ENCODE measurements at regions not wholly inside any gene's neighbourhood (a gene's known extent, or its start where the extent isn't known, plus 50 kb on each side); places are given as distances from the start of the nearest gene placed in this dataset.
"Not testable (repeated sequence)": the region's sequence is repeated elsewhere in the genome, so short reads cannot be mapped to it uniquely, and the experiment has no call there.

- no peak for DNase-seq (ENCODE audit: low spot score)
Measured at GRCh38 chr3:115388811-115389210, 234.5 kb upstream of the GAP43 start.

DNA sequence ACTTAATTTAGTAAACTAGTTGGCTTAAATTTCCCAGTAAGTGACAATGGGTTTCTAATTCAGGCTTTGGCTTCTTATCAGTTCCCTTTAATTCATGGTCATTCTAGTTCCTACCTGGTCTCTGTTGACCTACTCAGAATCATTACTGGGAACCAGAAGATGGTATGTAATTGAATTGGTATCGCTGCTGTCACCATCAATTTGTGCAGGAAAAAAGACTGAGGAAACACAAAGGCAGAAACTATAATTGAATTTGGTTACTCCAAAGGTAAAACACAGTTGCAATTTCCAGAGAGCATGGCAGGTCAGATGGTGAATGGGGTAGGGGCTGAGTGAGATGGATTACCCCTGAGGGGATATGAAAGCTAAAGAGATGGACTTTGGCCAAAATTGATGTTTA lies 226.5 kb upstream of the GAP43 start:
- no peak for DNase-seq (ENCODE audit: low spot score)

DNA sequence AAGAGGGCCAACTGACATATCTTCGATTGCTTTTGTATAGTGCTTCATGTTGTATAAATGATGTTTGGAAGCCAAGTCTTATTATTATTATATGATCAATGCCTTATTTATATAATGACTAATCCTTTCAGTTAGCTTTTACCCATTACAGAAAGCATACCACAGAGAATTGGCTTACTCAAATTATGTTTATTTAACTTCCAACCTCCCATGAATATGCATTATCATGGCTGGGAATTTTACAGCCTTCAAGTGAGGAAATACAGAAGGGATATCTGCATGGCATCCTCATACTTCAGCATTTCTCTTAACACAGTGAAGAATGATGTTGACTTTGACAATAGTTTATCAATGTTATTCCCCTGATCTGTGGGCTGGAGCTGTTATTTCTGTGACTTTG lies 225.9 kb upstream of the GAP43 start:
- no peak for DNase-seq (ENCODE audit: low spot score)

DNA sequence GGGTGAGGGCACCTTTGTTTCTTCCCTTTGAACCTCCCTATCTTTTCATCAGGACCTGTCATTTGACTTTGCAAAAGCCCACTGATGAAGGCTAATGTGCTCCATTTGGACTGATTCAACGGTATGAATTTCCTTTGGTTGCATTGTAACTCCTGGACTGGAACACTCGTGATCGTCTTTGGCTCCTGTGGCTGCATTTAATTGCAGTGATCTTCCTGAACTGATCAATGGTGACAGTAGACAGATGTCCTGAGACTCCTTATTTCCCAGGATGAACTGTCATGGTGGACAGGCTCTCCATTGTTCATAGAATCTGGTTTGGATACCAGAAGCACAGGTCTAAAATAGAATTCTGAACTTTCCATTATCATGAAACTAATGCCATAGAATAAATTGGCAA lies 224.8 kb upstream of the GAP43 start:
- DNase-seq (ENCODE audit: low spot score), result no peak

- no peak for DNase-seq (ENCODE audit: low spot score)
Measured at GRCh38 chr3:115399750-115400149, 223.6 kb upstream of the GAP43 start.

DNA sequence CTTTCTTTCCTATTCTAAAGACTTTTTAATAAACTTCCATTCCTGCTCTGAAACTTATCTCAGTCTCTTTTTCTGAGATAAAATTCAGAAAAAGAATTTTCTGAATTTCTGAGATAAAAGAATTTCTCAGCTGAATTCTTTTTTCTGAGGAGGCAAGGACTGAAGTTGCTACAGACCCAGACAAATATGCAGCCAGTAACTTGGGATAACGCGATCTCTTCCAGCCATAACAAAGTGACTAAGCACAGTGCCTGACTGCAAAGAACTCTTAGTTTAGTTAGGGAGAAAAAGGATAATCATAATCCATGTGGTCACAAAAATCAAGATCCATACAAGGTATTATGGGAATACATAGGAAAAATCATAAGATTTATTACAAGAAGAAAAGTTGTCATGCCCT lies 222.0 kb upstream of the GAP43 start:
- DNase-seq (ENCODE audit: low spot score), result peak; percentile 62

GRCh38 chr3:115401851-115402501 lies 221.3 kb upstream of the GAP43 start:
- peak; percentile 72 for DNase-seq (ENCODE audit: low spot score)

- DNase-seq (ENCODE audit: low spot score), result peak; percentile 14
Measured at GRCh38 chr3:115402651-115403050, 220.7 kb upstream of the GAP43 start.

GRCh38 chr3:115403786-115404185 lies 219.5 kb upstream of the GAP43 start:
- no peak for DNase-seq (ENCODE audit: low spot score)

GRCh38 chr3:115409596-115409995 lies 213.7 kb upstream of the GAP43 start:
- no peak for DNase-seq (ENCODE audit: low spot score)

DNA sequence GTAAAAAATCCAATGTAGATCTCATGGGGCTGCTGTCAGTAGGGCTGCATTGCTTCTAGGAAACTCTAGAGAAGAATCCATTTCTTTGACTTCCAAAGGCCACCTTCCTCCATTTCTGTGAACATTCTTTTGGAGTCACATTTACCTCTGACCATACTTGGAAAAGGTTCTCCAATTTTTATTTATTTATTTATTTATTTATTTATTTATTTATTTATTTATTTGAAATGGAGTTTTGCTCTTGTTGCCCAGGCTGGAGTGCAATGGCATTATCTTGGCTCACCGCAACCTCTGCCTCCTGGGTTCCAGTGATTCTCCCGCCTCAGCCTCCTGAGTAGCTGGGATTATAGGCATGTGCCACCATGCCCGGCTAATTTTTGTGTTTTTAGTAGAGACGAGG lies 208.7 kb upstream of the GAP43 start:
- not testable (repeated sequence) for DNase-seq (ENCODE audit: low spot score)

GRCh38 chr3:115415246-115415996 lies 207.9 kb upstream of the GAP43 start:
- no peak for DNase-seq (ENCODE audit: low spot score)

DNA sequence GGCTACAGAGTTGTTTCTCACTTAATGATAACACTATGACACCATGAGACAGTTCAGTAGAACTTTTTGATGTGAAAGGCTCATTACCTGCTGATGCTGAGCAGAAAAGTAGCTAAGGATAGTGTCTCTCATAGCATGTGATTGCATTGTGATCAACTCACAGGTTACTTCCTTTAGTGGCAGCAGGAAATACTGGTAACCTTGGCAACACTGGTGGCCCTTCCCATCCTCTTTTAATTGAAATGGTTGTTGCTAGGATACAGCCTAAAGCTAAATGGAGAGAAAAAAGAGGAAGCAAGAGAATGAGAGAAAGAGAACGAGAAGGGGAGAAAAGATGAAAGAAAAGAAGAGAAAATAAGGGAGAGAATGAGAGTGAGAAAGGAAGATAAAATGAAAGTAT lies 204.7 kb upstream of the GAP43 start:
- DNase-seq (ENCODE audit: low spot score), result no peak

DNA sequence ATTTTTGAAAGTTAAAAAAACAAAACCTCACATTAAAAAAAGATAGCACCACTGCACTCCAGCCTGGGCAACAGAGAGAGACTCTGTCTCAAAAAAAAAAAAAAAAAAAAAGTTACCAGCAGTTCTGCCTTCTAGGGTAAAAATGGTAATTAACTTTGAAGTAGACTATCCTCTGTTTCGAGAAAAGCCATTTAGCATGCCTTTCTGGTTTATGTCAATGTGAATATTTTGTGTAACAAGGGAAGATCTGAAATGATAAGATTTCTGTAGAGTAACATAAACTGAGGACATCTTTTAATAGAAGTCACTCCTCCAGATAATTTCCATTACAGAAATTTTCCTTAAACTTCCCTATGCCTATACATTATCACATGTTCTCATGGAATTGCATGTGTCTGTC lies 203.2 kb upstream of the GAP43 start:
- DNase-seq (ENCODE audit: low spot score), result no peak

- no peak for DNase-seq (ENCODE audit: low spot score)
Measured at GRCh38 chr3:115423170-115423569, 200.1 kb upstream of the GAP43 start.

DNA sequence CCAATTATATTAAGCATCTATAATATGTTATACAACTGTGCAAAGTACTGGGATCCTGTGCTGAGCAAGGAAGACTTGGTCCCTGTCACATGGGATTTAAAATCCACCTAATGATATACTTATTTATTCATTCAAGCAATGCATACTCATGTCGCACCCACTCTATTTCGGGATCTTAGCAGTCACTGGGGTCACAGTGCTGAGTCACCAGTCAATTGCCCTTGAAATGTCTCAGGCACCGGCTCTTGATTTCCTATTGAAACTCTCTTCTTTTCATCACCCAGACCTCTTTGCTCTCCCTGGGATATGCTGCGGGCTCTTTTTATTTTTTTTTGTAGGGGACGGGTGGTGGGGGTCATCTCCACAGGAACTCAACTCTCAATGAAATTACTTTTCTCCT lies 194.5 kb upstream of the GAP43 start:
- DNase-seq (ENCODE audit: low spot score), result no peak

DNA sequence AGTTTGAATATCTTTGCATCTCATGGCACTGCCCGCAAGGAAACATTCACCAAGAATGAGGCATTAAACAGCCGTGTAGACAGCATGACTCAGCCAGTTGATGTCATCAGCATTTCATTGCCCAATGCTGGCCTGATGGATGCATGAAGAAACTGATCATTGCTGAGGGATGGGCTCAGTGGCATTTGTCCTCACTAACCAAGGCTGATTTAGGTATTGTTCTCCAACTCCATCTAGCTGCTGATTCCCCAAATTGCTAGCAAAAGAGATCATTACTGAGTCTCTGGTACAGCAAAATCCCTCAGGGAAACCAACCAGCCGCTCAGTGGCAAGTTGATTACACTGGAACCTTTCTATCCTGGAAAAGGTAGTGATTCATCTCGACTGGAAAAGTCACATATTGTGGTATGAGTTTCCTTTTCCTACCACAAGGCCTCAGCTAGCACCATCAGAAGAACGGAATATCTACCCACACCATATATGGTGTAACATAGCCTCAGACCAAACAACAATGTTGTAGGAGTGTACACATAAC lies 186.5 kb upstream of the GAP43 start:
- peak; percentile 94 for DNase-seq (ENCODE audit: low spot score)

DNA sequence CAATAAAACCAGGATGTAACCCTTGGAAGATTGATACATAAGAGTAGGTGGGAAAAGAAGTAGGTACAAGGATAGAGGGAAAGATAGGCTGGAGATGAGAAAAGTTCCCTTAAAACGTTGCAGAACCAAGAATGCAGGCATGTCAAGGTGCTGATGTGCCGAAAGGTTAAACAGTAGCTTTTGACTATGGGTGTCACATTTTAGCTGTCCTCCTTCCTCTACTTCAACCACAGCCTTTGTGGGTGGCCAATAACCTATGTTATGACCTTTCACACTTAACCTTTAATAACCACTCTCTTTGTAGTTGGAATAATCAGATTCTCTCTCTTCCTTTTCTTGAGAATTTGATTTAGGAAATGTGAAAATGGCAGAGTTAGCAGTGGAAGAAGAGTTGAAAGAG lies 184.5 kb upstream of the GAP43 start:
- DNase-seq (ENCODE audit: low spot score), result no peak

DNA sequence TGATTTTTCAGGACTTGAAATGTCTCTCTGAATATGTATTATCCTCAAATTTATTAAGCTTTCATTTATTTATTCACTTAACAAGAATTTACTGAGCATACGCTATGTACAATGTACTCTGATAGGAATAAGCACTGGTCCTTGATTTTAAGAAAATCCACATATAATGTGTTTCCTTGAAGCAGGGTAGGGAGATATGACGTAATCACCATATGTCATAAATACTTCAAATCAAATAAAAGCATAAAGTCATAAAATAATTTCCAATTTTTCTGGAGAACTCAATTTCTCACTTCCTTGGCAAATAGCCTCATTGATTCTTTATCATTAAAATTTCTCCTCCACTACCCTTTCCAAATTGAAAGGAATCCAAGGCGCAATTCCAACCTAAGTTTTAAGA lies 177.8 kb upstream of the GAP43 start:
- no peak for DNase-seq (ENCODE audit: low spot score)

- no peak for DNase-seq (ENCODE audit: low spot score)
Measured at GRCh38 chr3:115448851-115449250, 174.5 kb upstream of the GAP43 start.

DNA sequence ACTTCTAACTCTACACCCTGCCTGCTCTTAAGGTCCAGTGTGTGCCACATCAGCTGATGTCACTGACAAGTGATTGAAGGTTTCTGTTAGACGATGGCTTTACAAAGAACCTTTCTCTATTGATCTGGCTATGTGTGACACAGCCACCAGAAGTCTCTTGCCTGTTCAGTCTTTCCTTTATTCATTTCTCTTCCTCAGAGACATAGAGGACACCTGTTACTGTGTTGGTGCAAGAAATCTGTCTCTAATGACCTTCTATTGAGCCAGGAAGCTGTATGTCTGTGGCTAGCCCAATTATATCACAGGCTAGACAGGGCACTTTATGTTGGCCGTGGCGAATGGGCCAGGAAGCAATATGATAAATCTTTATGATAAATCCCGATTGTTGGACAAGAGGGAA lies 173.3 kb upstream of the GAP43 start:
- no peak for DNase-seq (ENCODE audit: low spot score)

- no peak for DNase-seq (ENCODE audit: low spot score)
Measured at GRCh38 chr3:115464036-115464435, 159.3 kb upstream of the GAP43 start.

DNA sequence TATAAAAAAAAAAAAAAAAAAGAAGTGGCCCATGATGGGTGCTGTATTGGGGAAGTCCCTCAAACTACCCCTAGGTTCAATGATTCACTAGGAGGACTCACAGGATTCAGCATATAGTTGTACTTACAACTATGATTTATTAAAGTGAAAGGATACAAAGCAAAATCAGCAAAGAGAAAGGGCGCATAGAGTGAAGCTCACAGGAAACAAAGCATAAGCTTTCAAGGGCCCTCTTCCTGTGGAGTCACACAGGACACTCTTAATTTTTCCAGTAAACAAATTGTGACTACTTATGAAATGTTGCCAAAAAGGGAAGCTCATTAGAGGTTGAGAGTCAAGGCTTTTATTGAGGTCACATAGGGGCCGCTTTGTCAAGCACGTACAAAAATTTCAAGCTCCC lies 153.7 kb upstream of the GAP43 start:
- no peak for DNase-seq (ENCODE audit: low spot score)

GRCh38 chr3:115470254-115470653 lies 153.1 kb upstream of the GAP43 start:
- no peak for DNase-seq (ENCODE audit: low spot score)

Data from AG08395 (cell line).